Esophagus squamous epithelium (tissue), 5 donors: ENCODE measurements at regions not wholly inside any gene's neighbourhood (a gene's known extent, or its start where the extent isn't known, plus 50 kb on each side); places are given as distances from the start of the nearest gene placed in this dataset.
"Not testable (repeated sequence)": the region's sequence is repeated elsewhere in the genome, so short reads cannot be mapped to it uniquely, and the experiment has no call there.

ENCODE experiments used
- DNase-seq: peaks from one replicate; lab custom pipeline; 2025; lab: John Stamatoyannopoulos, UW
- H3K27ac ChIP-seq, 4 donors: fragments of 200-600 bp; sonication (generic); one replicate each; pipeline ENCODE4 v1.5.1; 2016 to 2019; ENCODE audit warnings: mild to moderate bottlenecking in 1 of 4
- H3K27me3 ChIP-seq, 4 donors: fragments of 200-600 bp; sonication (generic); 1 replicate in 3 of 4; 2 replicates in 1 of 4; pipeline versions ENCODE4 v1.5.1 to v1.6.0; 2017 to 2021; ENCODE audit warnings: antibody characterized with exemption in 1 of 4
- H3K36me3 ChIP-seq, 3 donors: fragments of 200-600 bp; sonication (generic); one replicate each; pipeline ENCODE4 v1.5.1; 2016 to 2019
- H3K4me1 ChIP-seq, 3 donors: fragments of 200-600 bp; sonication (generic); one replicate each; pipeline ENCODE4 v1.5.1; 2017 to 2019
- H3K4me3 ChIP-seq, 4 donors: fragments of 200-600 bp; sonication (generic); 1 replicate in 3 of 4; 2 replicates in 1 of 4; pipeline ENCODE4 v1.5.1; 2016 to 2019; ENCODE audit warnings: mild to moderate bottlenecking in 2 of 4, moderate library complexity in 1 of 4
- H3K9me3 ChIP-seq, 3 donors: fragments of 200-600 bp; sonication (generic); one replicate each; pipeline ENCODE4 v1.5.1; 2016 to 2019
- CTCF ChIP-seq, 6 experiments: fragments of 450-650 bp in 4 of 6; fragments of 200-600 bp in 2 of 6; sonication (generic) in 2 of 6; IDR thresholded peaks; one replicate each; pipeline ENCODE4 v1.5.1; 2016 to 2019; ENCODE audit warnings: antibody characterized with exemption in 6 of 6, mild to moderate bottlenecking in 4 of 6, moderate library complexity in 4 of 6
- POLR2A ChIP-seq, 4 donors: fragments of 450-650 bp; IDR thresholded peaks; one replicate each; pipeline ENCODE4 v1.6.1; 2017; ENCODE audit warnings: antibody characterized with exemption in 4 of 4, mild to moderate bottlenecking in 4 of 4, moderate library complexity in 3 of 4
- WGBS, 2 donors: methylation state at CpG; one replicate each; pipeline ENCODE4 v1.1.5; 2018; 5-methylcytosine and 5-hydroxymethylcytosine counted together
- intact Hi-C: fragments of 100-400 bp; cut with DNase I; formaldehyde crosslinking; loops from one replicate; pipeline ENCODE4 v1.15.0; 2022
- donor health status: DM: yes; HTN: yes; CAD: no.

GRCh38 chr2:42996528-42996927 lies 204.1 kb upstream of the HAAO start:
- WGBS, 2 donors = 51 to 81% methylated on average over 4 of the region's 4 CpGs
- DNase-seq = no peak
- TF ChIP-seq POLR2A (IDR thresholded peaks at IDR 0.05) = no peak
- TF ChIP-seq CTCF (IDR thresholded peaks at IDR 0.05) = no peak
- Histone ChIP-seq H3K27ac (peak overlapping the region in 1 of 4 donors; percentile 48), H3K9me3 (no peaks in the 10 kb centered on the region), H3K27me3 (no peaks in the 10 kb centered on the region), H3K4me3 (no peak overlapping the region), H3K36me3 (no peaks in the 10 kb centered on the region), H3K4me1 (peaks cover 13 to 43% (median 20%) of the 10 kb centered on the region in 3 donors)
- intact Hi-C loops = no loop called here

GRCh38 chr2:42995752-42996422 lies 203.5 kb upstream of the HAAO start:
- 92 to 100% methylated on average over 1 of the region's 1 CpG for WGBS, 2 donors
- intact Hi-C loops = no loop called here

GRCh38 chr2:42989283-42990081 lies 197.1 kb upstream of the HAAO start:
- H3K4me1 ChIP-seq, H3K27me3 ChIP-seq, H3K27ac ChIP-seq, DNase-seq, H3K9me3 ChIP-seq, H3K4me3 ChIP-seq, H3K36me3 ChIP-seq, intact Hi-C loops: not testable (repeated sequence)
- WGBS, 2 donors = 89 to 94% methylated on average over 9 to 30 of the region's 37 CpGs

More at GRCh38 chr2:42995752-42996422, 203.5 kb upstream of the HAAO start:
- Histone ChIP-seq H3K36me3 (no peaks in the 10 kb centered on the region), H3K4me3 (no peak overlapping the region), H3K27me3 (no peaks in the 10 kb centered on the region), H3K27ac (no peak overlapping the region), H3K4me1 (peaks cover 13 to 40% (median 20%) of the 10 kb centered on the region in 3 donors), H3K9me3 (no peaks in the 10 kb centered on the region)
- no peak for DNase-seq
- no peak for TF ChIP-seq CTCF (IDR thresholded peaks at IDR 0.05)
- TF ChIP-seq POLR2A (IDR thresholded peaks at IDR 0.05) = no peak

- H3K9me3 ChIP-seq, H3K27ac ChIP-seq, DNase-seq, H3K4me1 ChIP-seq, H3K4me3 ChIP-seq, H3K36me3 ChIP-seq, intact Hi-C loops, H3K27me3 ChIP-seq: not testable (repeated sequence)
- WGBS, 2 donors = 51 to 78% methylated on average over 4 of the region's 4 CpGs
Measured at GRCh38 chr2:42988055-42988454, 195.7 kb upstream of the HAAO start.

GRCh38 chr2:42987112-42987922 lies 194.9 kb upstream of the HAAO start:
- intact Hi-C loops = no loop called here

More at GRCh38 chr2:42987112-42987922, 194.9 kb upstream of the HAAO start:
- H3K27me3 ChIP-seq = no peaks in the 10 kb centered on the region
- no peaks in the 10 kb centered on the region for H3K4me1 ChIP-seq
- H3K36me3 ChIP-seq = no peaks in the 10 kb centered on the region
- no peak for TF ChIP-seq CTCF (IDR thresholded peaks at IDR 0.05)
- TF ChIP-seq POLR2A (IDR thresholded peaks at IDR 0.05) = no peak
- WGBS, 2 donors = 46 to 56% methylated on average over 8 of the region's 8 CpGs
- no peak overlapping the region for H3K4me3 ChIP-seq
- no peak overlapping the region for H3K27ac ChIP-seq
- H3K9me3 ChIP-seq = no peaks in the 10 kb centered on the region
- no peak for DNase-seq
